ENCODE measurements at regions not wholly inside any gene's neighbourhood (a gene's known extent, or its start where the extent isn't known, plus 50 kb on each side); places are given as distances from the start of the nearest gene placed in this dataset.

DNA sequence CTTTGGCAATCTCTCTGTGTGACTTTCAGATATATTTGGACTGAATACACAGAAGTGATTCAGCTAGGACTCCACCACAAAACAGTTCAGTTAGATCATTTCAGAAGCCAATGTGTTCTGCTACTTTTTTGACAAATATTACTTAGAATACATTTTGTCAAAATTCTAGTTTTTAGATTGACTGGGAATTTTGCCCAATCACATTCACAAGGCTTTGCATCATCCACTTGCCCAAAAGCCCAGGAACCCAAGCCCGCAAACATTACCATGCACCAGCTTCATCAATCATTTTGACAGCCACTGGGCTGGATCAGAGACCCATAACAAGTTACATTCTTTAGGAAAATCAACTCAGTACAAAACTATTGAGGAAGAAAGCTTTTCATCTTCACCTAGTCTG, 256.6 kb upstream of the NDST3 start:
- TF ChIP-seq CTCF (conservative IDR thresholded peaks at IDR 0.05; ENCODE audit: low read depth, low read length) (no peak), EZH2 (IDR thresholded peaks at IDR 0.05; ENCODE audit: low read length, unreplicated experiment) (no peak)

Data from PC-3 (cell line).